HEK293 (cell line): ENCODE measurements at regions not wholly inside any gene's neighbourhood (a gene's known extent, or its start where the extent isn't known, plus 50 kb on each side); places are given as distances from the start of the nearest gene placed in this dataset.

Source experiments
- CTCF ChIA-PET: fragments of 350-600 bp; formaldehyde crosslinking; extraction: SDS; loops from one replicate; lab custom pipeline; 2021; ENCODE audit warnings: antibody characterized with exemption; lab: Yijun Ruan, JAX
- POLR2A ChIA-PET: fragments of 300-600 bp; formaldehyde crosslinking; extraction: SDS; loops from one replicate; lab custom pipeline; 2020; ENCODE audit warnings: antibody characterized with exemption, inconsistent platforms; lab: Yijun Ruan, JAX
- H3K27ac ChIP-seq: fragments of 200-500 bp; sonication (Bioruptor generic); 2 replicates; pipeline ENCODE4 v1.5.1; 2014; ENCODE audit warnings: low read depth, low read length, control low read depth, inconsistent platforms; ENCODE audit errors: extremely low read depth
- H3K36me3 ChIP-seq, 2 experiments: fragments of 200-500 bp in 1 of 2; sonication (Bioruptor generic) in 1 of 2; 1 replicate in 1 of 2; 2 replicates in 1 of 2; pipeline ENCODE4 v1.5.1; 2014 to 2017; ENCODE audit warnings: inconsistent platforms in 2 of 2, low read length in 2 of 2; ENCODE audit not compliant: control insufficient read depth in 2 of 2, insufficient read depth in 1 of 2
- H3K4me1 ChIP-seq: fragments of 200-500 bp; sonication (Bioruptor generic); 2 replicates; pipeline ENCODE4 v1.5.1; 2014; ENCODE audit warnings: mild to moderate bottlenecking, low read length, inconsistent platforms; ENCODE audit not compliant: control insufficient read depth, insufficient read depth
- H3K4me3 ChIP-seq: 2 replicates; pipeline ENCODE4 v1.5.1; 2011; ENCODE audit warnings: low read depth, mild to moderate bottlenecking, control low read depth, low read length, moderate library complexity
- H3K9me3 ChIP-seq: fragments of 200-500 bp; sonication (Bioruptor generic); 2 replicates; pipeline ENCODE4 v1.5.1; 2014; ENCODE audit warnings: low read depth, low read length, inconsistent platforms; ENCODE audit not compliant: control insufficient read depth, insufficient read depth
- CTCF ChIP-seq: fragments of 450-650 bp; formaldehyde crosslinking; IDR thresholded peaks from 2 replicates; pipeline ENCODE4 v1.5.1; 2016; ENCODE audit warnings: missing biosample characterization, missing genetic modification characterization
- MEIS1 ChIP-seq: sonication (generic); formaldehyde crosslinking; IDR thresholded peaks from 2 replicates; pipeline ENCODE4 v1.8.1; 2022; ENCODE audit warnings: missing genetic modification reagents, mild to moderate bottlenecking, borderline replicate concordance
- SALL2 ChIP-seq: fragments of 450-650 bp; formaldehyde crosslinking; IDR thresholded peaks from 2 replicates; pipeline ENCODE4 v1.5.0; 2017; ENCODE audit warnings: missing biosample characterization, mild to moderate bottlenecking, missing genetic modification characterization, borderline replicate concordance
- TSHZ1 ChIP-seq: fragments of 450-650 bp; formaldehyde crosslinking; IDR thresholded peaks from 2 replicates; pipeline ENCODE4 v1.5.1; 2016; ENCODE audit warnings: missing biosample characterization, missing genetic modification characterization, borderline replicate concordance
- ZBTB10 ChIP-seq: fragments of 450-650 bp; formaldehyde crosslinking; IDR thresholded peaks from 2 replicates; pipeline ENCODE4 v1.5.1; 2016; ENCODE audit warnings: missing biosample characterization, missing genetic modification characterization
- ZBTB6 ChIP-seq: fragments of 450-650 bp; formaldehyde crosslinking; IDR thresholded peaks from 2 replicates; pipeline ENCODE4 v1.5.1; 2017; ENCODE audit warnings: missing biosample characterization, missing genetic modification characterization
- ZFP3 ChIP-seq: fragments of 450-650 bp; formaldehyde crosslinking; IDR thresholded peaks from 2 replicates; pipeline ENCODE4 v1.5.1; 2016; ENCODE audit warnings: low read depth, missing biosample characterization, missing genetic modification characterization
- ZNF10 ChIP-seq: fragments of 450-650 bp; formaldehyde crosslinking; IDR thresholded peaks from 2 replicates; pipeline ENCODE4 v1.5.1; 2017; ENCODE audit warnings: missing biosample characterization, missing genetic modification characterization
- ZNF121 ChIP-seq: fragments of 450-650 bp; formaldehyde crosslinking; IDR thresholded peaks from 2 replicates; pipeline ENCODE4 v1.5.1; 2016; ENCODE audit warnings: missing biosample characterization, missing genetic modification characterization
- ZNF266 ChIP-seq: fragments of 450-650 bp; formaldehyde crosslinking; IDR thresholded peaks from 2 replicates; pipeline ENCODE4 v1.5.1; 2016; ENCODE audit warnings: missing biosample characterization, missing genetic modification characterization, low read depth
- ZNF433 ChIP-seq: fragments of 450-650 bp; formaldehyde crosslinking; IDR thresholded peaks from 2 replicates; pipeline ENCODE4 v1.5.1; 2016; ENCODE audit warnings: missing biosample characterization, missing genetic modification characterization, low read depth
- ZNF654 ChIP-seq: fragments of 450-650 bp; formaldehyde crosslinking; IDR thresholded peaks from 2 replicates; pipeline ENCODE4 v1.5.1; 2016; ENCODE audit warnings: low read depth, missing biosample characterization, missing genetic modification characterization
- ZNF677 ChIP-seq: fragments of 450-650 bp; IDR thresholded peaks from 2 replicates; pipeline ENCODE4 v1.5.0; 2018; ENCODE audit warnings: missing biosample characterization, mild to moderate bottlenecking, missing genetic modification characterization, moderate library complexity
- TF ChIP-seq, protein P1 (sequence below): fragments of 450-650 bp; formaldehyde crosslinking; IDR thresholded peaks from 2 replicates; pipeline ENCODE4; 2016; ENCODE audit warnings: missing biosample characterization, missing genetic modification characterization

GRCh38 chr11:23746896-23747295 lies 750.0 kb upstream of the LUZP2 start:
- no peak overlapping the region for H3K27ac ChIP-seq
- H3K9me3 ChIP-seq = no peaks in the 10 kb centered on the region
- no peak for TF ChIP-seq ZBTB6
- TF ChIP-seq TSHZ1 (tag by site-specific recombination) = no peak
- no peak for TF ChIP-seq ZNF654 (tag by site-specific recombination)
- TF ChIP-seq CTCF = no peak
- no peak for TF ChIP-seq ZNF10 (tag by site-specific recombination)
- no peak for TF ChIP-seq ZNF433 (tag by site-specific recombination)
- no peak for TF ChIP-seq MEIS1 (CRISPR knock-in tag)
- no peaks in the 10 kb centered on the region for H3K36me3 ChIP-seq
- no peak overlapping the region for H3K4me3 ChIP-seq
- H3K4me1 ChIP-seq = no peaks in the 10 kb centered on the region
- CTCF ChIA-PET = no interaction called here
- POLR2A ChIA-PET = no interaction called here

- Histone ChIP-seq H3K36me3 (no peaks in the 10 kb centered on the region), H3K27ac (no peak overlapping the region), H3K9me3 (no peaks in the 10 kb centered on the region), H3K4me3 (no peak overlapping the region), H3K4me1 (no peaks in the 10 kb centered on the region)
- CTCF ChIA-PET = no interaction called here
- TF ChIP-seq ZNF266 (tag by site-specific recombination) (no peak), SALL2 (tag by site-specific recombination) (no peak), ZBTB10 (no peak), ZNF677 (tag by site-specific recombination) (no peak), ZNF121 (tag by site-specific recombination) (no peak), ZFP3 (tag by site-specific recombination) (no peak)
- TF ChIP-seq, protein P1, sequence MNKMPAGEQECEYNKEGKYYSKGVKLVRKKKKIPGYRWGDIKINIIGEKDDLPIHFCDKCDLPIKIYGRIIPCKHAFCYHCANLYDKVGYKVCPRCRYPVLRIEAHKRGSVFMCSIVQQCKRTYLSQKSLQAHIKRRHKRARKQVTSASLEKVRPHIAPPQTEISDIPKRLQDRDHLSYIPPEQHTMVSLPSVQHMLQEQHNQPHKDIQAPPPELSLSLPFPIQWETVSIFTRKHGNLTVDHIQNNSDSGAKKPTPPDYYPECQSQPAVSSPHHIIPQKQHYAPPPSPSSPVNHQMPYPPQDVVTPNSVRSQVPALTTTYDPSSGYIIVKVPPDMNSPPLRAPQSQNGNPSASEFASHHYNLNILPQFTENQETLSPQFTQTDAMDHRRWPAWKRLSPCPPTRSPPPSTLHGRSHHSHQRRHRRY = no peak
- POLR2A ChIA-PET = no interaction called here
Observed at GRCh38 chr11:23749762-23750430, 747.0 kb upstream of the LUZP2 start.
